ENCODE measurements at regions not wholly inside any gene's neighbourhood (a gene's known extent, or its start where the extent isn't known, plus 50 kb on each side); places are given as distances from the start of the nearest gene placed in this dataset.

GRCh38 chr3:27990837-27991236 is 250.6 kb upstream of the CMC1 start:
- H3K4me1 ChIP-seq: no peaks in the 10 kb centered on the region
- H3K9me3 ChIP-seq: no peaks in the 10 kb centered on the region
- no peak overlapping the region for H3K27ac ChIP-seq
- intact Hi-C loops (cut with DNase I): no loop called here
- no peak for TF ChIP-seq POLR2AphosphoS5 (IDR thresholded peaks at IDR 0.05; ENCODE audit: insufficient read depth in 1 of 2, low read depth in 1 of 2)
- H3K27me3 ChIP-seq: no peaks in the 10 kb centered on the region
- H3K36me3 ChIP-seq: no peaks in the 10 kb centered on the region
- no peak for DNase-seq (ENCODE audit: extremely low spot score in 2 of 2)
- no peak overlapping the region for H3K4me3 ChIP-seq

DNA sequence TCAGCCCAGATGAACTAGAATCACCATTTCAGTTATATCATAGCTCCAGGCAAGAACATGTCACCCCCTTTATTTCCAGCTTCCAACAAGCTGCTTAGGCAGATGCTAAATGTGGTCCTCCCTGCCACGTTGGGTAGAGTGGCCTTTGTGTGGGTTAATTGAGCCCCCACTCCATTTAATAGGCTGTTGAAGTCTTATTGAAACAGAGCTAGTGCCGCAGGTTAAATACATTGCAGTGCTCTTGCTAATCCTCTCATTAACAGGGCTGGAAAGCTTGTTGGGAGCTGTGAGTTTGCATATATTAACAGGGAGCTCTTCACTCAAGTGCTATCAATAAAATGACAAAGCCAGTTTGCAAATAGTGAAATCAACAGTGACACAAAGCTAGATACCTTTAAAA is 248.4 kb upstream of the CMC1 start:
- Histone ChIP-seq H3K4me1 (no peaks in the 10 kb centered on the region), H3K27ac (no peak overlapping the region), H3K36me3 (no peaks in the 10 kb centered on the region), H3K27me3 (no peaks in the 10 kb centered on the region), H3K9me3 (no peaks in the 10 kb centered on the region), H3K4me3 (no peak overlapping the region)
- no peak for TF ChIP-seq POLR2A (IDR thresholded peaks at IDR 0.05)
- DNase-seq (ENCODE audit: extremely low spot score in 2 of 2): no peak
- intact Hi-C loops (cut with DNase I): no loop called here

DNA sequence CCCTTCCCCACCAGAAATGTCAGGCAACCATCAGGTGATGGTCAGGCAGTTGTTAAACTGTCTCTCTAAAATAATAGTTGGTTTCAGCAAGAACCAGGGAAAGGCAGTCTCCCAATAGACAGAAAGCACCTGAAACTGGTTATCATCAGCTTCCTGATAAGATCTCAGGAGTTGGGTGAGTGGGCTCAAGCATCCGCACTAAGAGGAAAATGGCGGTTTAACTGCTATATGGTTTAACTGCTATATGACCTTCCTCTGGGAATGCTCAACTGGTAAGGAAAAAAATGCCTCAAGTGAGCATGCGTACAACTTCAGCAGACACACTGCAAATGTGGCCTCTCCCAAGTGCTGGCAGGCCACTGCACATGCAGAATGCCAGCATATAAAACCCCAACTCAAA is 240.8 kb upstream of the CMC1 start:
- Histone ChIP-seq H3K27ac (no peak overlapping the region), H3K4me1 (no peaks in the 10 kb centered on the region), H3K9me3 (no peaks in the 10 kb centered on the region), H3K4me3 (no peak overlapping the region), H3K36me3 (no peaks in the 10 kb centered on the region), H3K27me3 (no peaks in the 10 kb centered on the region)
- TF ChIP-seq CTCF (IDR thresholded peaks at IDR 0.05): no peak
- no peak for TF ChIP-seq POLR2AphosphoS5 (IDR thresholded peaks at IDR 0.05; ENCODE audit: insufficient read depth in 1 of 2, low read depth in 1 of 2)
- no peak for TF ChIP-seq POLR2A (IDR thresholded peaks at IDR 0.05)
- intact Hi-C loops (cut with DNase I): no loop called here
- DNase-seq (ENCODE audit: extremely low spot score in 2 of 2): no peak

DNA sequence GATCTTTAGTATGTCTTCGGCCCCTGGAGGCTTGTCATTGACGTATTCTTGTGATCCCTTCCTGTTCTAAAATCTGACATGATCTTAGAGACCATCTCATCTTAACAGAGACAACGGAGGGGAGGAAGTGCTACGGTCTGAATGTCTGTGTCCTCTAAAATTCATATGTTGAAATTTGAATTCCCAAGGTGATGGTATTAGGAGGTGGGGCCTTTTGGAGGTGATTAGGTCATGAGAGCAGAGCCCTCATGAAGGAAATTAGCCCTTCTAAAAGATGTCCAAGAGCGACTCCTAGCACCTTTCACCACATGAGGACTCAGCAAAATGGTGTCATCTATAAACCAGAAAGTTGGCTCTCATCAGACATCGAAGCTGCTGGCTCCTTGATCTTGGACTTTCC is 233.2 kb upstream of the CMC1 start:
- no peaks in the 10 kb centered on the region for H3K36me3 ChIP-seq
- H3K27me3 ChIP-seq: no peaks in the 10 kb centered on the region
- no peak for DNase-seq (ENCODE audit: extremely low spot score in 2 of 2)
- intact Hi-C loops (cut with DNase I): no loop called here
- no peak for TF ChIP-seq POLR2AphosphoS5 (IDR thresholded peaks at IDR 0.05; ENCODE audit: insufficient read depth in 1 of 2, low read depth in 1 of 2)
- TF ChIP-seq CTCF (IDR thresholded peaks at IDR 0.05): no peak
- no peak for TF ChIP-seq POLR2A (IDR thresholded peaks at IDR 0.05)
- H3K27ac ChIP-seq: no peak overlapping the region
- H3K4me3 ChIP-seq: no peak overlapping the region
- H3K9me3 ChIP-seq: no peaks in the 10 kb centered on the region
- no peaks in the 10 kb centered on the region for H3K4me1 ChIP-seq

DNA sequence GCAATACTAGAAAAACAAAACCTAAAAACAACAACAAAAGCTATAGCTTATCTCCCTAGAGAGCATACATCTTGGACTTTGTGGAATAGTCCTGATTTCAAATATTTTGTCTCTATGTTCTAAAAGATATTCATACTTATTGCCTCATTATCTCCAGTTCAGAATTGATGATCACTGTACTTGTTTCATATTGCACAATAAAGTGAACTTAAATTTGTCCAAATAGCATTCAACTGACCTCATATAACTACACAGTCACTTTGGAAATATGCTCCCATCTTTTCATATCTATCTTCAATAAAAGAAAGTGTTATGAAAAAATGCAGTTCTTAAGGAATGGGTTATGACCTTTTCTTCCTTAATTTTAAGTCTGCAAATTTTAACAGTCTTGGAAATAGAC is 228.6 kb upstream of the CMC1 start:
- DNase-seq (ENCODE audit: extremely low spot score in 2 of 2): no peak
- Histone ChIP-seq H3K4me1 (no peaks in the 10 kb centered on the region), H3K9me3 (no peaks in the 10 kb centered on the region), H3K4me3 (no peak overlapping the region), H3K27me3 (no peaks in the 10 kb centered on the region), H3K27ac (no peak overlapping the region), H3K36me3 (no peaks in the 10 kb centered on the region)
- no peak for TF ChIP-seq POLR2AphosphoS5 (IDR thresholded peaks at IDR 0.05; ENCODE audit: insufficient read depth in 1 of 2, low read depth in 1 of 2)
- no peak for TF ChIP-seq CTCF (IDR thresholded peaks at IDR 0.05)
- no peak for TF ChIP-seq POLR2A (IDR thresholded peaks at IDR 0.05)
- intact Hi-C loops (cut with DNase I): no loop called here

DNA sequence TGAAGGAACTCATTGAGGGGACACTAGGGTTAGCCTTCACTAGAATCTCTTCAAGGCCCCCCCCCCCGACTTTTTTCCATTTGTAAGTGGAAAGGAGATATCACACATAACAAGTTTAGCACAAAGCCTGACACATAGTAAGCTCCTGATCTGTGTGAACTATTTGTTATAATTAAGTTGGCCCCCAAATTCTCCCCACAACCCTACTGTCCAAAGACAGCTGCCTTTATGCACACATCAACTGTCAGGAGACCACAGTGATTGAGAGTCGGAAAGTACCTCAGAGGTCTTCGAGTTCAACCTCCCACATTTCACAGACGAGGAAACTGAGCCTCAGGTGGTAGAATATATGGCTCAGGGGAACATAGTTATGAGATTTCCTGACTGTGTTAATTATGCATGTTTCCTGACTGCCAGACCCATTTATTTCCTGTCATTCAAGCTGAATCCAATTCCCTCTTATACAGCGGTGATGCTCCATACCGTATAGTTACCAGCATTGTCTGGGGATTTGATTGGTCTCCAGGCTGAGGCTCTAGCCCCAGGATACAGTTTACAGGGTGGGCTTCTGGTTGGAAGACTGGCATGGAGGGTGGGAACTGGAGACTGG is 227.4 kb upstream of the CMC1 start:
- H3K4me1 ChIP-seq: no peaks in the 10 kb centered on the region
- intact Hi-C loops (cut with DNase I): no loop called here
- H3K9me3 ChIP-seq: no peaks in the 10 kb centered on the region
- TF ChIP-seq CTCF (IDR thresholded peaks at IDR 0.05) (no peak), POLR2AphosphoS5 (IDR thresholded peaks at IDR 0.05; ENCODE audit: insufficient read depth in 1 of 2, low read depth in 1 of 2) (no peak), POLR2A (IDR thresholded peaks at IDR 0.05) (no peak)
- no peak overlapping the region for H3K27ac ChIP-seq
- H3K4me3 ChIP-seq: no peak overlapping the region
- H3K36me3 ChIP-seq: no peaks in the 10 kb centered on the region
- DNase-seq (ENCODE audit: extremely low spot score in 2 of 2): no peak
- H3K27me3 ChIP-seq: no peaks in the 10 kb centered on the region
